Thymus (tissue), 11 donors: ENCODE measurements at regions not wholly inside any gene's neighbourhood (a gene's known extent, or its start where the extent isn't known, plus 50 kb on each side); places are given as distances from the start of the nearest gene placed in this dataset.
"Not testable (repeated sequence)": the region's sequence is repeated elsewhere in the genome, so short reads cannot be mapped to it uniquely, and the experiment has no call there.

Experiments used
- DNase-seq, 9 donors: peaks; one replicate each; pipeline ENCODE4 v3.0.0-alpha.2; 2013; ENCODE audit warnings: low spot score in 9 of 9, low read depth in 6 of 9, missing footprints in 1 of 9
- H3K27ac ChIP-seq, 2 donors: one replicate each; pipeline ENCODE4 v1.5.1; 2013; ENCODE audit warnings: control low read depth in 1 of 2, low read depth in 1 of 2, low read length in 1 of 2, mild to moderate bottlenecking in 1 of 2, moderate library complexity in 1 of 2
- H3K27me3 ChIP-seq, 2 donors: one replicate each; pipeline ENCODE4 v1.5.1; 2013; ENCODE audit warnings: low read length in 1 of 2; ENCODE audit not compliant: control insufficient read depth in 2 of 2, insufficient read depth in 1 of 2
- H3K36me3 ChIP-seq, 2 donors: one replicate each; pipeline ENCODE4 v1.5.1; 2013; ENCODE audit warnings: low read length in 1 of 2, mild to moderate bottlenecking in 1 of 2, moderate library complexity in 1 of 2; ENCODE audit not compliant: control insufficient read depth in 2 of 2, insufficient read depth in 2 of 2
- H3K4me1 ChIP-seq, 2 donors: one replicate each; pipeline ENCODE4 v1.5.1; 2013; ENCODE audit warnings: low read length in 2 of 2; ENCODE audit not compliant: control insufficient read depth in 2 of 2, insufficient read depth in 2 of 2
- H3K4me3 ChIP-seq, 2 donors: one replicate each; pipeline ENCODE4 v1.5.1; 2013; ENCODE audit warnings: low read length in 2 of 2, control low read depth in 1 of 2, mild to moderate bottlenecking in 1 of 2
- H3K9me3 ChIP-seq, 2 donors: one replicate each; pipeline ENCODE4 v1.5.1; 2013; ENCODE audit warnings: low read length in 1 of 2, mild to moderate bottlenecking in 1 of 2; ENCODE audit not compliant: control insufficient read depth in 2 of 2, insufficient read depth in 1 of 2
- WGBS: extraction: QIAGEN DNeasy Blood & Tissue Kit; methylation state at CpG from one replicate; pipeline ENCODE4 v1.1.7; 2013; 5-methylcytosine and 5-hydroxymethylcytosine counted together
- donor health status: healthy.

DNA sequence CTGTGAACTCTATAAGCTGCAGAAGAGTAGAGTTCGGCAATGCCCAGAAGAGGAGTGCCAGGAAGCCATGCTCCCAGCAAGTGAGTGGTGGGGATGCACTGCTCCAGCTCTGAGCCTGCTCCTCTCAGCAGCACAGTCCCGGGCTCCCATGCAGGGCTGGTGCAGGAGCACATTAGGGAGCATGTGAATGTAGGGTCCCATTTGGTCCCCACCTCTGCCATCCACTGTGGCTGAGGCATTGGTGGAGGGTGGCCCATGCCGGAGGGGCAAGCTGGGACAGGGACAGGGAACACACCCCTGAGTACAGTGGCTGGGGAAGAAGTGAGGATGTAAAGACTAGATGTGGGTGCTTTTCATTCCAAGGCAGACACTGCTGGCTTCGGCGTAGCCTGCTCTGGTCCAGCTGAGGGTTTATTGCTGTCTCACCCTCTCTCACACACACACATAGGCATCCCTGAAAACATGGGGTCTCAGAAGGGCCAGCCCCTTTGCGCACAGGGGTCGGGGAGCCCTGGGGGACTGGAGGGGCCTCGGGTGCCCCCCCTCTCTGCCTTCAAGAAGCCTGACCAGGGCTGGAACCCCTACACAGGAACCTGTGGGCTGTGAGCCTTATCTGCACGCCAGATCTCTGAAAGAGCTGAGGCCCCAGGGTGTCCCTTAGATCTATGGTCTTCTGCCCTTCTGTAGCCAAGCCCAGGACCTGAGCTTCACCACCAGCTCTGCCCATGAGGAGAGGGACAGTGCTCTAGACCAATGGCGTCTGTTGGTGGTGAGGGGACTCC is 341.0 kb downstream of the TCERG1L start:
- Histone ChIP-seq H3K4me3 (no peak overlapping the region), H3K27ac (no peak overlapping the region), H3K27me3 (no peaks in the 10 kb centered on the region), H3K4me1 (no peaks in the 10 kb centered on the region), H3K9me3 (peaks cover 0 to 17% of the 10 kb centered on the region in 2 donors), H3K36me3 (no peaks in the 10 kb centered on the region)
- 79% methylated on average over 10 of the region's 10 CpGs for WGBS
- DNase-seq, result no peak

DNA sequence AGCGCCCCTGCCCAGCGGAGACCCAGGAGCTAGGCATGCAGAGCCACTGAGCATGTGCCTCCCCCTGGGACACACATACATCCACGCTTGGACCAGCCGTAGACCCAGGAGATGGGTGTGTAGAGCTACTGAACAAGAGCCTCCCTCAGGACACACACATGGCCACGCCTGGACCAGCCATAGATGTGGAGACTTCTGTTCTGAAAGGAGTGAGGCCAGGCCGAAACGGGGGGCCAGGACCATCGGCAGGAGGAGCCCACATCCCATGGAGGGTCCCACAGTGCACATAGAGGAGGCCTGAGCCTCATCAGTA is 340.4 kb downstream of the TCERG1L start:
- WGBS, result 92% methylated on average over 8 of the region's 8 CpGs
- H3K4me3 ChIP-seq, result no peak overlapping the region
- no peak overlapping the region for H3K27ac ChIP-seq
- H3K9me3 ChIP-seq, result peaks cover 0 to 17% of the 10 kb centered on the region in 2 donors
- H3K4me1 ChIP-seq, result no peaks in the 10 kb centered on the region
- H3K36me3 ChIP-seq, result no peaks in the 10 kb centered on the region
- no peaks in the 10 kb centered on the region for H3K27me3 ChIP-seq
- no peak for DNase-seq

DNA sequence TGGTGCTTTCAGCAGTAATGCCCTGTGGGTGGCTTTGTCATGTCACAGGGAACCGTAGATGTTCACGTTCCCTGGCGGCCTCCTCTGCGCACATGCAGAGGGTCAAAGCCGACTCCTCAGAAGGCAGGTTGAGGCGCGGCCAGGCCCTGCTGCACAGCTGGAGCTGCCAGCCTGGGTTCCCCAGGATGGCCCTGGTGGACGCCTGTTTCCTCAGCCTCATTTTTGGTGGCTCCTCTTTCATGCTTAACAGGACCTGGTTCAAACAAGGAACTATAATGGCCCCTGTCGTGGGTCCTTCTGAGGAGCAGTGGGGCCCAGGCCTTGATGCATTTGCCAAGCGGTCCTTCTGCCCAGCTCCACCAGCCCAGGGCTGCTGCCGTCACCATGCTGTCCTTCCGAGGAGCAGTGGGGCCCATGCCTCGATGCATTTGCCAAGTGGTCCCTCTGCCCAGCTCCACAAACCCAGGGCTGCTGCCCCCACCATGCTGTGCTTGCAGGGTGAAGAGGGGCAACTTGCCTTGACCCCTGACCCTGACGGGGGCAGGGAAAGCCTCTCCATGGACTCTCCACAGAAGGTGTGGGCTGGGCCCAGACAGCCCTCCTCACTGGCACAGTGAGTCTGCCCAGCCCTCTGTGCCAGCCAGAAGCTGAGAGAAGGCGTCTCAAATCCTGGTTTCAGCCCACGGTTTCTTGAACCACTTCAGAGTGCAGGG is 338.2 kb downstream of the TCERG1L start:
- no peak for DNase-seq
- no peaks in the 10 kb centered on the region for H3K4me1 ChIP-seq
- H3K27ac ChIP-seq, result no peak overlapping the region
- H3K9me3 ChIP-seq, result peaks cover 0 to 17% of the 10 kb centered on the region in 2 donors
- no peak overlapping the region for H3K4me3 ChIP-seq
- 90% methylated on average over 16 of the region's 16 CpGs for WGBS
- H3K36me3 ChIP-seq, result no peaks in the 10 kb centered on the region
- H3K27me3 ChIP-seq, result no peaks in the 10 kb centered on the region

DNA sequence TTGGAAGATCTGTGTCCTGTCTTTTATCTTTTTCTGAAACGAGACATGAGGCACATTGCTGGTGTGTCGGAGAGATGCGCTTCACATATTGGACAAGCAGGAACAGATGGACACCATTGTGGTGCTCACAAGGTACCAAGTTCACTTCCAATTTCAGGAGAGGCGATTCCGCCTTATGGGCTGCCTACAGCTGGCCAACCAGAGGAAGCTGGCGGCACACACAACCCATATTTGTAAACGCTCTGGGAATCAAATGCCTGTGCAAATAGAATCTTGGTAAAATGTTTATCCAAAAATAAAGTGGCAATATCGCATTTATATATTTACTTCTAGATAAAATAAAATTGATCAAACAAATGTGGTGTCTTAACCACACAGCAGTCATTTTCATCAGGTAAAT is 337.4 kb downstream of the TCERG1L start:
- no peak for DNase-seq
- H3K36me3 ChIP-seq, result no peaks in the 10 kb centered on the region
- H3K4me3 ChIP-seq, result no peak overlapping the region
- peaks cover 0 to 17% of the 10 kb centered on the region in 2 donors for H3K9me3 ChIP-seq
- WGBS, result 91% methylated on average over 8 of the region's 8 CpGs
- no peaks in the 10 kb centered on the region for H3K27me3 ChIP-seq
- no peak overlapping the region for H3K27ac ChIP-seq
- no peaks in the 10 kb centered on the region for H3K4me1 ChIP-seq

DNA sequence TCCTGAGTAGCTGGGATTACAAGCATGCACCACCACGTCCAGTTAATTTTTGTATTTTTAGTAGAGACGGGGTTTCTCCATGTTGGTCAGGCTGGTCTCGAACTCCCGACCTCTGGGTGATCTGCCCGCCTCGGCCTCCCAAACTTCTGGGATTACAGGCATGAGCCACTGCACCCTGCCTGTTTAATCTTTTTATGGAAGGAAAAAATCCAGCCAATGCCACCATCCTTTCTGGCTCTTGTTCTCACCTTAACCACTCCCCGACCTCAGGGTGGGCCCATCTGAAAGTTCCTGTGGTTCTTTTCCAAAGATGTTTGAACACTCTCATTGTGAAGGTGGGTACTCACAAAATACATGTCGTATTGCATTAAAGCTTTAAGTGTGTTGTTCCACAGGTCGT is 336.2 kb downstream of the TCERG1L start:
- not testable (repeated sequence) for DNase-seq, H3K36me3 ChIP-seq, H3K27me3 ChIP-seq, H3K27ac ChIP-seq, H3K4me3 ChIP-seq, H3K4me1 ChIP-seq
- peaks cover 0 to 17% of the 10 kb centered on the region in 2 donors for H3K9me3 ChIP-seq
- WGBS, result 92% methylated on average over 9 of the region's 9 CpGs

DNA sequence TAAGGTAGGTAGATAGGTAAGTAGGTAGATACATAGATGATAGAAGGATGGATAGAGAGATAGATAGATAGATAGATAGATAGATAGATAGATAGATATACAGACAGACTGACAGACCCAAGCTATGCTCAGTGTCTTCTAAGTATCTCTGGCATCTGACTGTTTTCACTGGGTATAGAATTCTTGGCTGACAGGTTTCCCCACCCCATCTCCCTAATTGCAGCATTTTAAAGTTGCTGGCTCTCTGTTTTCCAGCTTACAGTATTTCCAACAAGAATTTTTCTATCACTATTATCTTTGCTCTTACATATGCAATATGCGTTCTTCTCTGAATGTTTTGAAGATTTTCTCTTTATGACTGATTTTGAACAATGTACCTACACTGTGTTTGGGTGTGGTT is 328.7 kb downstream of the TCERG1L start:
- Histone ChIP-seq H3K27ac (no peak overlapping the region), H3K36me3 (no peaks in the 10 kb centered on the region), H3K9me3 (no peaks in the 10 kb centered on the region), H3K27me3 (no peaks in the 10 kb centered on the region), H3K4me1 (no peaks in the 10 kb centered on the region), H3K4me3 (no peak overlapping the region)
- 64% methylated on average over 1 of the region's 1 CpG for WGBS
- no peak for DNase-seq

DNA sequence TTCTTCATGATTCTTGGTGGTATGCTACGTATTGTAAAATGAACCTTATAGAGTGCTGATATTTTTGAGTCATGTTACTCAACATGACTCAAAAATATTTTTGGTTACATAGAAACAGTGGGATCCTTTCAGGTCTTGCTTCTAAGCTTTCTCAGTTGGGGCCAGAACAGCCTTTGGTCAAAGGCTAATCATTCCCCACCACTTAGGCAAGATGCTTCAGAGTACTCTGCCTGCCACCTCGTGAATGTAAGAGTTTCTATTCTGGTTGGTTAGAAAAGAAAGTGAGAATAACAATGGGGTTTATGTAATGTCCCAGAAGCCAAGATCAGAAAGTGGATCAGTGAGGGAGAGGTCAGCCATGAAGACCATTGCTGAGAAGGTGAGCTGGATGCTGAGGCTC is 327.8 kb downstream of the TCERG1L start:
- H3K9me3 ChIP-seq, result no peaks in the 10 kb centered on the region
- H3K4me3 ChIP-seq, result no peak overlapping the region
- WGBS, result 77% methylated on average over 2 of the region's 2 CpGs
- H3K27me3 ChIP-seq, result no peaks in the 10 kb centered on the region
- no peaks in the 10 kb centered on the region for H3K4me1 ChIP-seq
- no peaks in the 10 kb centered on the region for H3K36me3 ChIP-seq
- no peak for DNase-seq
- H3K27ac ChIP-seq, result no peak overlapping the region

DNA sequence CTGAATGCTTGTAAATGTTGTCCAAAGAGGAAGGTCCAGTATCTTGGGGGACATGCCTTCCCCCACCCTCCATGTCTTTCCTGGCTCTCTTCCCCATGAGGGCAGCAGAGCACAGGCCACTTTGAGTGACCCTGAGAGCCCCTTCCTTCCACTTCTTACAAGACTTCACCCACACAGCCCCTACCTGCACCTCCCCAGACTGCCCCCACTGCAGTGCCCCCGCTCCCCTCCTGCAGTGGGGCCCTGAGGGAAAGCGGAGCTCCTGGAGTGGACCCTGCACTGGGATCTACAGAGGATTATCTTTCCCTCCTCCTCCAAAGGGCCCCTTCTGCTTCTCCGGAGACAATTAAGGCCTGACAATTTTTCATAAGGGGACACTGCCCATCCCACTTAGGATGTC is 326.8 kb downstream of the TCERG1L start:
- Histone ChIP-seq H3K27me3 (no peaks in the 10 kb centered on the region), H3K9me3 (no peaks in the 10 kb centered on the region), H3K4me3 (no peak overlapping the region), H3K36me3 (no peaks in the 10 kb centered on the region), H3K4me1 (no peaks in the 10 kb centered on the region), H3K27ac (no peak overlapping the region)
- no peak for DNase-seq
- WGBS, result 92% methylated on average over 3 of the region's 3 CpGs

DNA sequence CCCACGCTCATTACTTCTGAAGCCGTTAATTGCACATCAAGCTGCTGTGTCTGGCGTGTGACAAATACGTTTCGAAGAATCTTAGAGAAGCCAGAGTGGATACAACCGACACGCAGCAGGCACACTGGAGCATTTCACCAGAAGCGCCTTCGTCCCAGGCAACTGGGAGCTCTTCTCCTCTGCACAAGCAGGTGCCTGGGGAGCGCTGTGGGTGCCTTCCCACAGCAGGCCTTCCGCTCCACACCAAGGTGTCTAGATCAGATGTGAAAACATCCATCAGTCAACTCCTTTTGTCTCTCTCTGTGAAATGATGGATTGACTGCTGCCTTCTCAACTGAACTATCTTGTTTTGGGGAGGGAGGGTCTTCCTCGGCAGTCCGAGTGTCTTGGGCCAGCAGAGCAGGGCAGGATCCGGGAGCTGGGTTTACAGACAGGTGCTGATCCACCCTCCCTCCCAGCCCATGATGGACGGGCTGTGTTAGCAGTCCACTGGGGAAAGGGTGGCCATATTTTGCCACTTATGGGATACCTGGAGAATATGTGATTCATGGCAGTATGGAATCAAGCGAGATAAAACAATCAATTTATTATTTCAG is 326.3 kb downstream of the TCERG1L start:
- Histone ChIP-seq H3K4me3 (no peak overlapping the region), H3K9me3 (no peaks in the 10 kb centered on the region), H3K36me3 (no peaks in the 10 kb centered on the region), H3K4me1 (no peaks in the 10 kb centered on the region), H3K27ac (no peak overlapping the region), H3K27me3 (no peaks in the 10 kb centered on the region)
- 94% methylated on average over 16 of the region's 16 CpGs for WGBS
- DNase-seq, result no peak
